Activated naive CD4-positive, alpha-beta T cell treated with anti-CD3 and anti-CD28 coated beads, Interleukin-2, amount 50 U/mL, for 24 hours (primary cell): ENCODE measurements at regions not wholly inside any gene's neighbourhood (a gene's known extent, or its start where the extent isn't known, plus 50 kb on each side); places are given as distances from the start of the nearest gene placed in this dataset.

Experiments
- H3K27ac Mint-ChIP-seq: one replicate; pipeline ENCODE4 v1.8.0; 2021; ENCODE audit warnings: mild to moderate bottlenecking, mixed read lengths
- H3K27me3 Mint-ChIP-seq: one replicate; pipeline ENCODE4 v1.8.0; 2021; ENCODE audit warnings: mixed read lengths
- H3K36me3 Mint-ChIP-seq: one replicate; pipeline ENCODE4 v1.8.0; 2021; ENCODE audit warnings: mixed read lengths
- H3K4me1 Mint-ChIP-seq: one replicate; pipeline ENCODE4 v1.8.0; 2021; ENCODE audit warnings: mixed read lengths
- H3K4me3 Mint-ChIP-seq: one replicate; pipeline ENCODE4 v1.8.0; 2021; ENCODE audit warnings: mild to moderate bottlenecking, mixed read lengths
- H3K9me3 Mint-ChIP-seq: one replicate; pipeline ENCODE4 v1.8.0; 2021; ENCODE audit warnings: mixed read lengths

DNA sequence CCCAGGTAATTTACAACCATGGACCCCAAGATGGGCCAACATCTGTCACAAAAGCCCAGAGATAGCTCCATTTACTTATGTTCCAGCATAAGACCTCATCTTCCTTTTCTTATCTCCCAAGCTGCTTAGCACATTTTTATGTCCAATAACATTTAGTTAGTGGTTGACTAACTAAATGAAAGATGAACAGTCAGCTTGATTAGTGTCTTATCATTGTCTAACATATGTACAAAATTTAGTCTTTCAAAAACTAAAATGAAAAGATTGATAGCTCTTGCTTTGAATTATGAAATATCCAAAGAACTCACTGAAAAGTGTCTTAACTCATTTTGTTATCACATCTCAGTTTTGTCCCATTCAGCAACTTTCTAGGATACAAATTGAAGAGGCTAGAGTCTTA lies 163.1 kb upstream of the EGLN3 start:
- Mint-ChIP-seq H3K27me3 (no peaks in the 10 kb centered on the region), H3K4me3 (no peak overlapping the region), H3K36me3 (no peaks in the 10 kb centered on the region), H3K27ac (no peak overlapping the region), H3K9me3 (no peaks in the 10 kb centered on the region), H3K4me1 (peaks cover 13% of the 10 kb centered on the region)

DNA sequence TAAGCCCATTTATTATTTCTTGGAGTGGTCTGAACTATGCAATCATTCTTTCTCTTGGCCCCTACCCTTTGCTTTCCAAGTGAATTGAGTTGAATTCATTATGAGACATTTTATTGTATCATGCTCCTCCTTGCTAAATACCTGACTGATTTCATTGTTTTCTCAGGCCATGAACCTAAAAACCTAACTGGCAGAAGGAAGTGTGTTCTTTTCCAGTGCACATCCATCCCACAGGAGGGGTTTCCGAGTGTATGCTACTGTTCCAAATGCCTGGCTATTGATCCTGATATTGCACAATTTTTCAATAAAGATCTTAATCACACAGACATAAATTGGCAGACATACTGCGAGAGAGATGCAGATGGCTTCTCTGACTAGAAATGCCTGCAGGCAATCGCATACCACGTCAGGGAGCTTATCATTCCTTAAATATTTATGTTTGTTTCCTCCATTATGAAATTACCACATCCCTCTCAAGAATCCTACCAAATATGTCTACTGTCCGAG lies 162.2 kb upstream of the EGLN3 start:
- no peaks in the 10 kb centered on the region for H3K9me3 Mint-ChIP-seq
- no peak overlapping the region for H3K4me3 Mint-ChIP-seq
- H3K27me3 Mint-ChIP-seq, result no peaks in the 10 kb centered on the region
- peaks cover 8% of the 10 kb centered on the region for H3K4me1 Mint-ChIP-seq
- H3K27ac Mint-ChIP-seq, result no peak overlapping the region
- no peaks in the 10 kb centered on the region for H3K36me3 Mint-ChIP-seq

DNA sequence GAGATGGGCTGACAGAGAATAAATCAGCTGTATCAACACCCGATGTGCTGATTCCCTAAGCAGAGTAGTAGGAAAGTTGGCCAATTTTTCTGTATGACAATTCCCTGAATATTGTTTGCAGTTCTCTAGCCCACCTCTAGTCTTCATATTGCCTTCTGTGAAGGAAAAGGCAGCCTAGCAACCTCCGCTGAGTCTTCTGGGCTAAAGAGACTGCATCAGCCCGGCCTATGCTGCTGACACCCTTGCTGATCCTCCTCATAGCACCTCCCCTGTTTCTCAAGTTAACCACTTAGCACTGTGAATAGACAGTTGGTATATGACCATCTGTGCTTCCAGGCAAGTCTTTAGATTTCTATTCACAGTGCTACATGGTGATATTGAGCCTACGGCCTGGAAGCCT lies 161.1 kb upstream of the EGLN3 start:
- Mint-ChIP-seq H3K36me3 (no peaks in the 10 kb centered on the region), H3K9me3 (no peaks in the 10 kb centered on the region), H3K4me1 (peaks cover 8% of the 10 kb centered on the region), H3K27ac (no peak overlapping the region), H3K4me3 (no peak overlapping the region), H3K27me3 (no peaks in the 10 kb centered on the region)

DNA sequence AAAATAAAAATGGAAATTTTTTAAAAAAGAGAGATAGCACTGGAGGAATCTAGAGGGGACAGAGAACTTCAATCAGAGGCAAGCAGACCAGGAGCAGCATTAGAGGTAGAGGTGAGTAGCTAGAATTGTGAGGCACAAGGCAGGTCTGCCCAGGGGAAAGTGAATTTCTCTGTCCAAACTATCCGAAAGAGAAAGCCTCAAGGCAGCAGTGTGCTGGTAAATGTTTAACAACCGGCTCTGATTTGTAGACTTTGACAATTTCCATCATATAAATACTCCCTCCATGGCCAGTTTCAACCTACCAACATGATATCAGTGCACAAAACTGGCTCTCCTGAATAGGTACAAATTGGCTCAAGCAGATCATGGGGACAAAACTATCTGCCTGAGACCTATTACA lies 160.6 kb upstream of the EGLN3 start:
- Mint-ChIP-seq H3K27me3 (no peaks in the 10 kb centered on the region), H3K36me3 (no peaks in the 10 kb centered on the region), H3K4me1 (peaks cover 8% of the 10 kb centered on the region), H3K4me3 (no peak overlapping the region), H3K9me3 (no peaks in the 10 kb centered on the region), H3K27ac (no peak overlapping the region)

DNA sequence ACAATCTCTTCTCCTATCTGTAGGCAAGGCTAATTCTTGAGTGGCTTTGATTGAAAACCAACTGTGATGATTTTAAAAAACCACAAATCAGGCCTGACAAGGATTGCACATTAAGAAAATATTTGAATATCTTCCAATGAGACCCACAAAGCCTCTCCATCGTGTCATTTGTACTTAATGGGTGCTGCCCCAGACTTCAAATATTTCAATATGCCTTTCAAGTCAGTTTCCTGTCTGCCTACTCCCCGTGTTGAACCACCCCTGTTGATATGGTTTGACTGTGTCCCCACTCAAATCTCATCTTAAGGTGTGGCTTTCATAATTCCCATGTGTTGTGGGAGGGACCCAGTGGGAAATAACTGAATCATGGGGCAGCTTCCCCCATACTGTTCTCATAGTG lies 159.7 kb upstream of the EGLN3 start:
- no peak overlapping the region for H3K4me3 Mint-ChIP-seq
- no peaks in the 10 kb centered on the region for H3K27me3 Mint-ChIP-seq
- H3K9me3 Mint-ChIP-seq, result no peaks in the 10 kb centered on the region
- no peak overlapping the region for H3K27ac Mint-ChIP-seq
- no peaks in the 10 kb centered on the region for H3K36me3 Mint-ChIP-seq
- H3K4me1 Mint-ChIP-seq, result peaks cover 8% of the 10 kb centered on the region

DNA sequence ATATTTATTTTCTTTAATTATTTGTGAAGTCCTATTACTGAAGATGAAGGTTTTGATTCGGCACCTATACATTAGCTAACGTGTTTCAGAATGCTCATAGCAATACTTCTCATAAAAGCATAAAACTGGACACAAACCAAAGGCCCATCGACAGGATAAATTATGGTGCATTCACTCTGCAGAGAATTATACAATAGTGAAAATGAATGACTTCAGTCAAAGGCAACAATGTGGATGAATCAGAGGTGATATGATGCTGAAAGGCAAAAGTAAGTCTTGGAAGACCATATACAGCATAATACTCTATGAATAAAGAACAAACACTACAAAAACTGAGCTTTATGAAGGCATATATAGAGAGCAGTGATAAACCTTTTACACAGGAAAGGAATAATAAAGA lies 156.6 kb upstream of the EGLN3 start:
- Mint-ChIP-seq H3K27ac (no peak overlapping the region), H3K4me3 (no peak overlapping the region), H3K4me1 (peaks cover 8% of the 10 kb centered on the region), H3K9me3 (no peaks in the 10 kb centered on the region), H3K27me3 (no peaks in the 10 kb centered on the region), H3K36me3 (no peaks in the 10 kb centered on the region)

DNA sequence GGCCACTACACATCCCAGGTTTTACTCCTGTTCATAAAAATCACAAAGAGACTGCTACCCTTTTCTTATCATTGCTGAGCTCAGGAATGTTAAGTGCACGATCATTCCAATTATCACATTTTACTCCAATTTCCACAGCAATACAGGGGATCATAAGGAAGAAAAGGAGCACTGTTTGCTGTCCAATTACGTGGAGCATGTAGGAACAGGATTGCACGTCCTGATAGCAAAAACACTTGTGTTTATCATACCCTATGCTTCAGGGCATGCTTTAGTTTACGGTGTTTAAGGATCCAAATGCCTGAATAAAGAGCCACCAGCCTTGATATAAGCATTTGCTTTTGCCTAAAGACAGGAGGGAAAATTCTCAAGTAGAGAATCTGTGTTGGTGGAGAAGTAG lies 155.4 kb upstream of the EGLN3 start:
- no peaks in the 10 kb centered on the region for H3K9me3 Mint-ChIP-seq
- H3K4me3 Mint-ChIP-seq, result no peak overlapping the region
- no peak overlapping the region for H3K27ac Mint-ChIP-seq
- H3K27me3 Mint-ChIP-seq, result no peaks in the 10 kb centered on the region
- peaks cover 8% of the 10 kb centered on the region for H3K4me1 Mint-ChIP-seq
- H3K36me3 Mint-ChIP-seq, result no peaks in the 10 kb centered on the region

DNA sequence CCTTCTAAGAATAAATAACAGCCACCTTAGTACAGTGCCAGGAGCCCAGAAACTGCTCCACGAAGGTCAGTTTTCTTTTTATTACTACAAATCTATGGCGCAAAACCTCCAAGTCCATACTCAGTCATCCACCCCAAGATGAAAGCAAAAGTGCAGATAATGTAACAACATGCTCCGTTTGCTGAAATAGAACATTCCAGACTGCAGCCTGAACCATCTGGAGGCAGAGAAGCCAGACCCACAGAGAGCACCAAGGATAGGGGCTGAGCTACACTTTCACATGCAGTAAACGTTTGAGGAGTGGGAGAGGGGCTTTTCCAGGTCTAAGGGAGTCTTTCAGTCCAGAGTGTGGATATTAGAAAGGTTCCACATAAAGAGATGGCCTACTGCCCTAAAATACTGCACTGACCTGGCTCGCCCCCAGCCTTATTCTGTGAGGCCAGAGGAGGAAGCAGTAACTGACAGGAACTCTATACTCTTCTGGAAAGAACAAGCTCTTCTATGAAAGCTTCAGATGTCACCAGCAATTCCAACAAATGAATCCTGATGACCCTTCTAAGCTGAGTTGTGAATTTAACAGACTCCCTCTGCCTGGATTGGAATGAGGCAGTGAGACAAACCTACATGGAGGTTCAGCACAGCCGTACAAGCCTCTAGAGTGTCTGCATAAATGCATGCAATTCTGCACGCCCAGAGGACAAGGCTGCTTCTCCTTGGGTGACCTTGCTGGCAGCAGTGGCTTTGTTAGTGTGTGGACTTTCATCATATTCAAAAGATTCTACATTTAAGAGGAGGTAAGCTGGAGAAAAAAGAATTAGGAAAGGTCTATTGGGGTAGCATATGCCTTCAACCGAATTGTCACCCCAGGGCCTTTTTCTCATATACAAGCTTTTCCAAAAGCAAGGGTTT lies 153.9 kb upstream of the EGLN3 start:
- no peak overlapping the region for H3K4me3 Mint-ChIP-seq
- H3K27me3 Mint-ChIP-seq, result no peaks in the 10 kb centered on the region
- no peaks in the 10 kb centered on the region for H3K4me1 Mint-ChIP-seq
- H3K36me3 Mint-ChIP-seq, result no peaks in the 10 kb centered on the region
- H3K27ac Mint-ChIP-seq, result no peak overlapping the region
- H3K9me3 Mint-ChIP-seq, result no peaks in the 10 kb centered on the region

DNA sequence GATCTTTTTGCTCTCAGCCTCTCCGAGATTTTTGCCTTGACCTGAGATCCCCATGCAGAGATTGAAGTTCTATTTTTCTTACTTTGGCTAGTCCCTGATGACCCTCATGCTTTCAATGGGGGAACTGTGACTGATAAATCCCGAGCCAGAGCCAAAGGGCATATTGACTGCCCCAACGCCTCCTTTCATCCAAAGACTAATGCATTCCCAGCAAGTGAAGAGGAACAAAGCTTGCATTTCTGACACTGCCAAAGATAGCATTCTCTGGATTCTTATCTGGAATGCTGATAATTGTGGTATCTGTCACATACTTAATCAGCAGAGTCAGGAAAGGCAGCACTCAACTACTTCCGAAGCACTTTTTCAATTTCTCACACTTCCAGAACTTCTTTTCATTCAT lies 152.3 kb upstream of the EGLN3 start:
- H3K4me1 Mint-ChIP-seq, result peaks cover 2% of the 10 kb centered on the region
- no peaks in the 10 kb centered on the region for H3K27me3 Mint-ChIP-seq
- H3K36me3 Mint-ChIP-seq, result no peaks in the 10 kb centered on the region
- no peaks in the 10 kb centered on the region for H3K9me3 Mint-ChIP-seq
- no peak overlapping the region for H3K4me3 Mint-ChIP-seq
- no peak overlapping the region for H3K27ac Mint-ChIP-seq

DNA sequence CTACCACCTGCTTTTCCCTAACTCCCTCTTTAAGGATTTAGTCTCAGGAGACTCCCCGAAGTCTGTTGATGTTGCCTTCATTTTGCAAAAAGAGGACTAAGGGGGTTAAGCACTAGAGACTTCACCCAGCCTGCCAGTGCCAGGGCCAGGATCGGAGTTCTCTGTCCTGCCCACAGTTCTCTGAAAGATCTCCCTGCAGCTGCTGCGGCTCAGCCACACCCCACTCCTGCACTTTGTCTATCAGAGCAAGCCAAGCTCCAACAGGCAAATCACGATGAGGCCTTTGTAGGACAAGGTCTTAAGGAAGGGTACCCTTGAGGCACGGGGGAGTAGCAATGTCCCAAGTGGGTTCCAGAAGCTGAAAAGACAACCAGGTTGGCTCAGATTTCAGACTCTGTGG lies 148.8 kb upstream of the EGLN3 start:
- H3K36me3 Mint-ChIP-seq, result no peaks in the 10 kb centered on the region
- no peaks in the 10 kb centered on the region for H3K27me3 Mint-ChIP-seq
- no peaks in the 10 kb centered on the region for H3K9me3 Mint-ChIP-seq
- peak overlapping the region; percentile 5 for H3K27ac Mint-ChIP-seq
- H3K4me1 Mint-ChIP-seq, result peaks cover 3% of the 10 kb centered on the region
- H3K4me3 Mint-ChIP-seq, result no peak overlapping the region

DNA sequence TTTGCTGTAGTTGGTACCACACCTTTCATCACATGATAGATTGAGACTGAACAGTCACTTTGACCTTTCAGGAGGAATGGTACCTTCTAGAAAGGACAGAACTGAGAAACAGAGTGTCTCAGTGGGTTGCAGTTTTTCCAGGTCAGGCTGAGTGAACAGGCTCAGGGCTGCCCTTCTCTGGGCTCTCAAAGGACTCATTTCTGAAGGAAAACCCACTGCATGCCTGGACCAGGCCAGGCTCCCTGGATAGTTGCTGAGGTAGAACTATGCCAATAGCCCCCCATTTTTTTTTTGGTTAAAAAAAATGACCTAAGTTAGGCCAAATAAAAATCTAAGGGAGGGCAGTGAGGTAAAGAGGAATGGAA lies 148.1 kb upstream of the EGLN3 start:
- H3K9me3 Mint-ChIP-seq, result no peaks in the 10 kb centered on the region
- no peaks in the 10 kb centered on the region for H3K36me3 Mint-ChIP-seq
- peaks cover 10% of the 10 kb centered on the region for H3K4me1 Mint-ChIP-seq
- no peak overlapping the region for H3K4me3 Mint-ChIP-seq
- no peaks in the 10 kb centered on the region for H3K27me3 Mint-ChIP-seq
- H3K27ac Mint-ChIP-seq, result no peak overlapping the region

DNA sequence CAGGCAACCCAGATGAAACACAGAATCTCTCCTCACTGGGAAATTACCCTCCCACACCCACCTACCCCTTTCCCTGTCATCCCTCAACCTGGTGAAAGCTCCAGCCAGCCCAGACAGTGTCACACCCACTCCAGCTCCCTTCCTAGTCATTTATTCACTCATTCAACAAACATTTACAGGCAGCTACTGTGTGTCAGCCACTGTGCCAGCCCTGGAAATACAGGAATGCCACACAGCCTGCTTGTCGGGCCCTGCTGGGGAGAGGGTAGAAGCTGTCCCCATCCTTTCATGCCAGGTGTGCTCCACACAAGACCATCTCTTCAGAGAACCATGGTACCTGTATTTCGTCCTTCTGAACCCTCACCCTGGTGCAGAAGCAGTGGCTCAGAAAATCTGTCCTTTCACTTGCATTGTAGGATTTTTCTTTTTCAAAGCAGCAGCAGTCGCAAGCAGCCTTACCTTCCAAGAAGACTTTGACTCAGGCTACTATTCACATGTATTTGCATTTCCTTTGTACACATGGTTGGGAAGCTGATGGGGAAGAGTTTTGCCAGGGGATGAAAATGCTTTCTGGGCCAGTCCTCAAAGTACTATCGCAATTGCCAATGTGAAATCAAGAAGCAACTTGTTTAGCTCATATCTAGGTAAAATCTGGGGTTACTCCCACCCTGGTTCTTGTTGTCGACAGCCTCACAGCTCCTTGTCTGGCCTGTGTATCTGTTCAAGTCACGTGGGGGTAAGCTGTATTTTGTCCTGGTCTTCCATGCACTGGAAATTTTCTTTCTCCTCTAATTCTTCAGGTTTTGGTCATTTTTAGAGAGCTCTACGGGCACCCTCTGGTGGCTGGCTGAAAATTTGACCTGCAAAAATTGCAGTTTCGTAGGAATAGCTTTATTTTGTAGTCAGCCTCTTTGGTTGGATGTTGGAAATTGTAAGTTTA lies 147.4 kb upstream of the EGLN3 start:
- no peak overlapping the region for H3K27ac Mint-ChIP-seq
- H3K4me3 Mint-ChIP-seq, result no peak overlapping the region
- no peaks in the 10 kb centered on the region for H3K36me3 Mint-ChIP-seq
- no peaks in the 10 kb centered on the region for H3K9me3 Mint-ChIP-seq
- peaks cover 15% of the 10 kb centered on the region for H3K4me1 Mint-ChIP-seq
- no peaks in the 10 kb centered on the region for H3K27me3 Mint-ChIP-seq

DNA sequence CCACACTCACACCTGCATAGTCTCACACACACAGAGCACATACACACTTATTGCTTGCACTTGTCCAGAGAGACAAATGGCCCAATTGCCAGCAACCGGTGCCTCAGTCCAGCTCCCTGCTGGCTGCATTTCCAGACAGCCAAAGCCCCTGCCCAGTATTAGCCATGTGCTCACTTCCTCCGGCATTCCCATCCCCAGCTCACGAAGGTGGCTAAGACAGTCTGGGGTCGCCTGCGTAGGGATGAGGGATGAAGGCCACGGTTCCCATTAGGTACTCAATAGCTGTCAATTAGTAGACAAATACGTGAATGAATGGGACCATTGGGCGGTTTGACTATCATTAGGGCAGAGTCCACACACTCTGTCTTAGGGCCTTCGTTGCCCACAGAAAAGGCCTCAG lies 146.8 kb upstream of the EGLN3 start:
- Mint-ChIP-seq H3K27me3 (no peaks in the 10 kb centered on the region), H3K27ac (no peak overlapping the region), H3K4me1 (peaks cover 15% of the 10 kb centered on the region), H3K9me3 (no peaks in the 10 kb centered on the region), H3K4me3 (no peak overlapping the region), H3K36me3 (no peaks in the 10 kb centered on the region)

DNA sequence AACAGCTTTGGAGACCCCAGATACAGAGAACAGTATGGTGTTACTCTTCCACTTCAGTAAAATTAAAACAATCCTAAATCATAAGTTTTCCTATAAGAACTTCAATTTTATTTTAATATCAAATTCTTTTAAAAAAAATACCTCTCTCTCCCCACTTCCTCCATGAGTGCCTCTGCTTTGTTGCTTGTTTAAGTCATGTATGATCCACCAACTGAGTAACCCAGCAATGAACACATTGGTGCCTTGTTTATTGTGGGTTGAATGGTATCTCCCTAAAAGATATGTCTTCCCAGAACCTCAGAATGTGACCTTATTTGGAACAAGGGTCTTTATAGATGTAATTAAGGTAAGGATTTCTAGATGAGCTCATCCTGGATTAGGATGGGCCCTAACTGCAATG lies 143.5 kb upstream of the EGLN3 start:
- H3K27ac Mint-ChIP-seq, result no peak overlapping the region
- no peak overlapping the region for H3K4me3 Mint-ChIP-seq
- H3K36me3 Mint-ChIP-seq, result no peaks in the 10 kb centered on the region
- peaks cover 15% of the 10 kb centered on the region for H3K4me1 Mint-ChIP-seq
- H3K27me3 Mint-ChIP-seq, result no peaks in the 10 kb centered on the region
- no peaks in the 10 kb centered on the region for H3K9me3 Mint-ChIP-seq

DNA sequence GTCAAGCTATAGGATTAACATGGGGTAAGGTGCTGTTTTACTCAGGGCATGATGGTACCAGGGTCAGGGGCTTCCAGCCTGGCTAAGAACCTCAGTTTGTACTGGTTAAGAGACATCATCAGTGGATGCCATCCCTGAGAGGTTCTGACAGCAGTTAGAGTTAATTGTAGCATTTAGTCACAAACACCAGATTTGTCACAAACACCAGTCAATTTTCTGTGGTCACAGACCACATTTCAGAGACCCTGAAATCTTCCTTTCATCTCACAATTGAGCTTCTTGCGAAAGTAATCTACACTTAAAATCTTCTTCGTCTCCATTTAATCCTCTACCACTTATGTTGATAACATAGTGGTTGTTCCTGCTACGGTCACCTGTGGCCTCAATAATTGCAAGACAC lies 143.0 kb upstream of the EGLN3 start:
- H3K36me3 Mint-ChIP-seq, result no peaks in the 10 kb centered on the region
- peaks cover 15% of the 10 kb centered on the region for H3K4me1 Mint-ChIP-seq
- no peak overlapping the region for H3K27ac Mint-ChIP-seq
- H3K9me3 Mint-ChIP-seq, result no peaks in the 10 kb centered on the region
- H3K27me3 Mint-ChIP-seq, result no peaks in the 10 kb centered on the region
- no peak overlapping the region for H3K4me3 Mint-ChIP-seq

DNA sequence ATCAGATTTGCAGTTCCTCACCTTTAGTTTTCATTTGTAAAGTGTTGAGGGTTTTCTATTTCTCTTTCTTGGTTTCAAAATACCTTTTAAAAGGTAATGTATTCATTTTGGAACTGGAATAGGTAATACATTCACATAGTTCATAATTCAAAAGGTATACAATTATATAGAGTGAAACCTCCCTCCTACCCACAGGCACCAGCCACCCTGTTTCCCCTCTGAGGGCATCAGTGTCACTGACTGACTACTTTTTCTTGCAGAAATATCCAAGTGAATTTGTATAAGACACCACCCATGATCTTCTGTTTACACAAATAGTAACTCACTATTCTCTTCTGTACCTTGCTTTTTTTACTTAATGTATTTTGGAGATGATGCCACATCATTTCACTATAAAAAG lies 139.6 kb upstream of the EGLN3 start:
- Mint-ChIP-seq H3K9me3 (no peaks in the 10 kb centered on the region), H3K27ac (peak overlapping the region; percentile 9), H3K36me3 (peaks cover 2% of the 10 kb centered on the region), H3K27me3 (no peaks in the 10 kb centered on the region), H3K4me1 (peaks cover 12% of the 10 kb centered on the region), H3K4me3 (no peak overlapping the region)
